ENCODE measurements at regions not wholly inside any gene's neighbourhood (a gene's known extent, or its start where the extent isn't known, plus 50 kb on each side); places are given as distances from the start of the nearest gene placed in this dataset.

- Mint-ChIP-seq H3K36me3 (ENCODE audit: unreplicated experiment) (no peaks in the 10 kb centered on the region), H3K4me1 (ENCODE audit: unreplicated experiment) (no peaks in the 10 kb centered on the region), H3K27ac (ENCODE audit: unreplicated experiment) (no peak overlapping the region), H3K4me3 (ENCODE audit: unreplicated experiment) (no peak overlapping the region), H3K9me3 (ENCODE audit: unreplicated experiment) (no peaks in the 10 kb centered on the region), H3K27me3 (ENCODE audit: unreplicated experiment) (peaks cover 7% of the 10 kb centered on the region)
- DNase-seq (ENCODE audit: extremely low spot score, unreplicated experiment): no peak
- no peak for TF ChIP-seq CTCF (IDR thresholded peaks at IDR 0.05)
Measured at GRCh38 chr20:4635781-4636180, 50.5 kb upstream of the PRNP start.

GRCh38 chr20:4635342-4635741, 50.9 kb upstream of the PRNP start:
- Mint-ChIP-seq H3K27ac (ENCODE audit: unreplicated experiment) (no peak overlapping the region), H3K4me3 (ENCODE audit: unreplicated experiment) (no peak overlapping the region), H3K9me3 (ENCODE audit: unreplicated experiment) (no peaks in the 10 kb centered on the region), H3K4me1 (ENCODE audit: unreplicated experiment) (no peaks in the 10 kb centered on the region), H3K36me3 (ENCODE audit: unreplicated experiment) (no peaks in the 10 kb centered on the region), H3K27me3 (ENCODE audit: unreplicated experiment) (peaks cover 7% of the 10 kb centered on the region)
- DNase-seq (ENCODE audit: extremely low spot score, unreplicated experiment): no peak
- TF ChIP-seq CTCF (IDR thresholded peaks at IDR 0.05): no peak

GRCh38 chr20:4633780-4634179, 52.5 kb upstream of the PRNP start:
- H3K27me3 Mint-ChIP-seq (ENCODE audit: unreplicated experiment): peaks cover 7% of the 10 kb centered on the region
- no peak overlapping the region for H3K4me3 Mint-ChIP-seq (ENCODE audit: unreplicated experiment)
- no peaks in the 10 kb centered on the region for H3K36me3 Mint-ChIP-seq (ENCODE audit: unreplicated experiment)
- H3K27ac Mint-ChIP-seq (ENCODE audit: unreplicated experiment): no peak overlapping the region
- DNase-seq (ENCODE audit: extremely low spot score, unreplicated experiment): no peak
- no peaks in the 10 kb centered on the region for H3K4me1 Mint-ChIP-seq (ENCODE audit: unreplicated experiment)
- no peaks in the 10 kb centered on the region for H3K9me3 Mint-ChIP-seq (ENCODE audit: unreplicated experiment)
- TF ChIP-seq CTCF (IDR thresholded peaks at IDR 0.05): no peak

- Mint-ChIP-seq H3K27ac (ENCODE audit: unreplicated experiment) (no peak overlapping the region), H3K27me3 (ENCODE audit: unreplicated experiment) (peaks cover 7% of the 10 kb centered on the region), H3K36me3 (ENCODE audit: unreplicated experiment) (no peaks in the 10 kb centered on the region), H3K9me3 (ENCODE audit: unreplicated experiment) (no peaks in the 10 kb centered on the region), H3K4me3 (ENCODE audit: unreplicated experiment) (no peak overlapping the region), H3K4me1 (ENCODE audit: unreplicated experiment) (no peaks in the 10 kb centered on the region)
- TF ChIP-seq CTCF (IDR thresholded peaks at IDR 0.05): no peak
- no peak for DNase-seq (ENCODE audit: extremely low spot score, unreplicated experiment)
Measured at GRCh38 chr20:4633379-4633778, 52.9 kb upstream of the PRNP start.

GRCh38 chr20:4632876-4633275, 53.4 kb upstream of the PRNP start:
- DNase-seq (ENCODE audit: extremely low spot score, unreplicated experiment): no peak
- peaks cover 7% of the 10 kb centered on the region for H3K27me3 Mint-ChIP-seq (ENCODE audit: unreplicated experiment)
- TF ChIP-seq CTCF (IDR thresholded peaks at IDR 0.05): no peak
- H3K4me3 Mint-ChIP-seq (ENCODE audit: unreplicated experiment): no peak overlapping the region
- no peaks in the 10 kb centered on the region for H3K36me3 Mint-ChIP-seq (ENCODE audit: unreplicated experiment)
- H3K4me1 Mint-ChIP-seq (ENCODE audit: unreplicated experiment): no peaks in the 10 kb centered on the region
- no peaks in the 10 kb centered on the region for H3K9me3 Mint-ChIP-seq (ENCODE audit: unreplicated experiment)
- H3K27ac Mint-ChIP-seq (ENCODE audit: unreplicated experiment): no peak overlapping the region

All from osteocyte (in vitro differentiated cells).